Karpas-422 (cell line): ENCODE measurements at regions not wholly inside any gene's neighbourhood (a gene's known extent, or its start where the extent isn't known, plus 50 kb on each side); places are given as distances from the start of the nearest gene placed in this dataset.

Experiments used
- DNase-seq: peaks from one replicate; pipeline ENCODE4 v3.0.0-alpha.2; 2015
- H2AFZ ChIP-seq: fragments of 200-600 bp; sonication (generic); 2 replicates; pipeline ENCODE4 v1.6.1; 2014; ENCODE audit warnings: antibody characterized with exemption, low read length, mixed read lengths
- H3K27ac ChIP-seq: fragments of 200-600 bp; sonication (generic); 2 replicates; pipeline ENCODE4 v1.5.1; 2014; ENCODE audit warnings: mild to moderate bottlenecking, low read length, moderate library complexity
- H3K27me3 ChIP-seq: fragments of 200-600 bp; sonication (generic); 2 replicates; pipeline ENCODE4 v1.6.1; 2014; ENCODE audit warnings: low read length, mixed read lengths
- H3K36me3 ChIP-seq: fragments of 200-600 bp; sonication (generic); 2 replicates; pipeline ENCODE4 v1.6.1; 2014; ENCODE audit warnings: low read length, mixed read lengths; ENCODE audit not compliant: insufficient read depth
- H3K4me1 ChIP-seq: fragments of 200-600 bp; sonication (generic); 2 replicates; pipeline ENCODE4 v1.6.1; 2014; ENCODE audit warnings: mild to moderate bottlenecking, low read length, mixed read lengths
- H3K4me2 ChIP-seq: fragments of 200-600 bp; sonication (generic); 2 replicates; pipeline ENCODE4 v1.6.1; 2014; ENCODE audit warnings: low read length, low read depth, mild to moderate bottlenecking; ENCODE audit not compliant: poor library complexity, severe bottlenecking
- H3K4me3 ChIP-seq: fragments of 200-600 bp; sonication (generic); 2 replicates; pipeline ENCODE4 v1.5.1; 2014; ENCODE audit warnings: mild to moderate bottlenecking, antibody characterized with exemption, low read length, mixed read lengths
- H3K79me2 ChIP-seq: fragments of 200-600 bp; sonication (generic); 2 replicates; pipeline ENCODE4 v1.6.1; 2014; ENCODE audit warnings: mild to moderate bottlenecking, low read length, mixed read lengths
- H3K9ac ChIP-seq: fragments of 200-600 bp; sonication (generic); 2 replicates; pipeline ENCODE4 v1.6.0; 2014; ENCODE audit warnings: low read length
- H3K9me2 ChIP-seq: fragments of 200-600 bp; sonication (generic), shearing (Covaris generic); replicated peaks from 2 replicates; pipeline ENCODE4 v1.6.0; 2014; ENCODE audit warnings: mild to moderate bottlenecking, low read length, moderate library complexity; ENCODE audit not compliant: insufficient read depth
- H3K9me3 ChIP-seq: fragments of 300-700, 200-600 bp; sonication (generic); 2 replicates; pipeline ENCODE4 v1.6.1; 2014; ENCODE audit warnings: low read length, mixed read lengths
- H4K20me1 ChIP-seq: fragments of 200-600 bp; sonication (generic); 2 replicates; pipeline ENCODE4 v1.6.1; 2014; ENCODE audit warnings: mild to moderate bottlenecking, antibody characterized with exemption, low read length, low read depth; ENCODE audit not compliant: insufficient read depth

GRCh38 chr15:72866182-72866581 is 82.6 kb upstream of the ADPGK start:
- Histone ChIP-seq H3K4me1 (no peaks in the 10 kb centered on the region), H3K27me3 (no peaks in the 10 kb centered on the region), H4K20me1 (no peaks in the 10 kb centered on the region), H3K4me2 (no peak overlapping the region), H2AFZ (no peak overlapping the region), H3K9me3 (no peaks in the 10 kb centered on the region), H3K27ac (no peak overlapping the region), H3K9ac (no peak overlapping the region), H3K36me3 (no peaks in the 10 kb centered on the region), H3K79me2 (no peaks in the 10 kb centered on the region), H3K4me3 (no peak overlapping the region), H3K9me2 (no peaks in the 10 kb centered on the region)
- DNase-seq = no peak

GRCh38 chr15:72865486-72865885 is 81.9 kb upstream of the ADPGK start:
- H3K4me2 ChIP-seq = no peak overlapping the region

GRCh38 chr15:72864681-72865080 is 81.1 kb upstream of the ADPGK start:
- Histone ChIP-seq H3K79me2 (no peaks in the 10 kb centered on the region), H3K27me3 (no peaks in the 10 kb centered on the region), H3K9me3 (no peaks in the 10 kb centered on the region), H4K20me1 (no peaks in the 10 kb centered on the region), H3K27ac (no peak overlapping the region), H3K4me1 (no peaks in the 10 kb centered on the region), H3K4me3 (no peak overlapping the region), H2AFZ (no peak overlapping the region), H3K36me3 (no peaks in the 10 kb centered on the region), H3K9me2 (no peaks in the 10 kb centered on the region), H3K4me2 (no peak overlapping the region), H3K9ac (no peak overlapping the region)
- DNase-seq = no peak

More at GRCh38 chr15:72865486-72865885, 81.9 kb upstream of the ADPGK start:
- H3K4me1 ChIP-seq = no peaks in the 10 kb centered on the region
- H2AFZ ChIP-seq = no peak overlapping the region
- H3K27ac ChIP-seq = no peak overlapping the region
- H3K36me3 ChIP-seq = no peaks in the 10 kb centered on the region
- no peaks in the 10 kb centered on the region for H3K79me2 ChIP-seq
- H3K4me3 ChIP-seq = no peak overlapping the region
- H3K27me3 ChIP-seq = no peaks in the 10 kb centered on the region
- no peaks in the 10 kb centered on the region for H3K9me3 ChIP-seq
- no peak for DNase-seq
- H3K9ac ChIP-seq = no peak overlapping the region
- no peaks in the 10 kb centered on the region for H3K9me2 ChIP-seq
- no peaks in the 10 kb centered on the region for H4K20me1 ChIP-seq

- Histone ChIP-seq H3K9me3 (no peaks in the 10 kb centered on the region), H3K9ac (no peak overlapping the region)
- DNase-seq = no peak
Measured at GRCh38 chr15:72861354-72861910, 77.9 kb upstream of the ADPGK start.

GRCh38 chr15:72859757-72860145 is 76.2 kb upstream of the ADPGK start:
- Histone ChIP-seq H3K79me2 (no peaks in the 10 kb centered on the region), H3K9me2 (no peaks in the 10 kb centered on the region), H3K27ac (no peak overlapping the region), H3K27me3 (no peaks in the 10 kb centered on the region), H3K9ac (no peak overlapping the region), H3K4me3 (no peak overlapping the region), H3K36me3 (no peaks in the 10 kb centered on the region), H4K20me1 (no peaks in the 10 kb centered on the region), H2AFZ (no peak overlapping the region), H3K4me2 (no peak overlapping the region), H3K4me1 (no peaks in the 10 kb centered on the region), H3K9me3 (no peaks in the 10 kb centered on the region)
- DNase-seq = no peak

More at GRCh38 chr15:72861354-72861910, 77.9 kb upstream of the ADPGK start:
- H3K4me2 ChIP-seq = no peak overlapping the region
- no peaks in the 10 kb centered on the region for H3K9me2 ChIP-seq
- H3K27me3 ChIP-seq = no peaks in the 10 kb centered on the region
- no peaks in the 10 kb centered on the region for H3K36me3 ChIP-seq
- no peak overlapping the region for H2AFZ ChIP-seq
- no peaks in the 10 kb centered on the region for H3K79me2 ChIP-seq
- no peaks in the 10 kb centered on the region for H3K4me1 ChIP-seq
- no peaks in the 10 kb centered on the region for H4K20me1 ChIP-seq
- no peak overlapping the region for H3K4me3 ChIP-seq
- no peak overlapping the region for H3K27ac ChIP-seq

- H3K4me2 ChIP-seq = no peak overlapping the region
- H2AFZ ChIP-seq = no peak overlapping the region
- H3K27ac ChIP-seq = no peak overlapping the region
- H3K4me1 ChIP-seq = no peaks in the 10 kb centered on the region
- no peaks in the 10 kb centered on the region for H3K79me2 ChIP-seq
- H3K9me3 ChIP-seq = no peaks in the 10 kb centered on the region
- H3K36me3 ChIP-seq = no peaks in the 10 kb centered on the region
- H3K27me3 ChIP-seq = no peaks in the 10 kb centered on the region
- DNase-seq = no peak
- H3K9ac ChIP-seq = no peak overlapping the region
- no peaks in the 10 kb centered on the region for H4K20me1 ChIP-seq
- no peaks in the 10 kb centered on the region for H3K9me2 ChIP-seq
- no peak overlapping the region for H3K4me3 ChIP-seq
Measured at GRCh38 chr15:72859017-72859756, 75.6 kb upstream of the ADPGK start.

GRCh38 chr15:72858205-72858604 is 74.6 kb upstream of the ADPGK start:
- no peaks in the 10 kb centered on the region for H3K79me2 ChIP-seq
- no peak for DNase-seq
- no peaks in the 10 kb centered on the region for H3K4me1 ChIP-seq
- no peak overlapping the region for H3K27ac ChIP-seq
- no peaks in the 10 kb centered on the region for H3K36me3 ChIP-seq
- H3K4me3 ChIP-seq = no peak overlapping the region
- H3K9ac ChIP-seq = no peak overlapping the region
- H3K27me3 ChIP-seq = no peaks in the 10 kb centered on the region
- no peaks in the 10 kb centered on the region for H3K9me3 ChIP-seq
- no peaks in the 10 kb centered on the region for H4K20me1 ChIP-seq
- H3K9me2 ChIP-seq = no peaks in the 10 kb centered on the region
- H2AFZ ChIP-seq = no peak overlapping the region
- H3K4me2 ChIP-seq = no peak overlapping the region

GRCh38 chr15:72857331-72858063 is 73.9 kb upstream of the ADPGK start:
- Histone ChIP-seq H3K9ac (no peak overlapping the region), H3K9me2 (no peaks in the 10 kb centered on the region), H3K4me1 (no peaks in the 10 kb centered on the region), H2AFZ (no peak overlapping the region), H3K9me3 (no peaks in the 10 kb centered on the region), H3K4me2 (no peak overlapping the region), H3K79me2 (no peaks in the 10 kb centered on the region), H3K27ac (no peak overlapping the region), H3K27me3 (no peaks in the 10 kb centered on the region), H3K4me3 (no peak overlapping the region), H4K20me1 (no peaks in the 10 kb centered on the region), H3K36me3 (no peaks in the 10 kb centered on the region)
- DNase-seq = no peak
